ENCODE measurements at regions not wholly inside any gene's neighbourhood (a gene's known extent, or its start where the extent isn't known, plus 50 kb on each side); places are given as distances from the start of the nearest gene placed in this dataset.

GRCh38 chr6:84582997-84583396, 181.4 kb downstream of the TBX18 start:
- no peaks in the 10 kb centered on the region for H3F3A ChIP-seq (replicated peaks; ENCODE audit: low read depth)
- no peak overlapping the region for H3K4me2 ChIP-seq
- no peaks in the 10 kb centered on the region for H4K20me1 ChIP-seq (replicated peaks; ENCODE audit: insufficient read depth)
- Mint-ChIP-seq H3K27me3 (ENCODE audit: insufficient read depth, low read depth, poor library complexity) (no peaks in the 10 kb centered on the region), H3K4me1 (no peaks in the 10 kb centered on the region), H3K4me3 (no peak overlapping the region), H3K27ac (no peak overlapping the region), H3K36me3 (ENCODE audit: low read depth) (peaks cover 6% of the 10 kb centered on the region; the same call in 2 of the 3 replicates), H3K9me3 (peaks cover 9% of the 10 kb centered on the region)
- H3K36me3 ChIP-seq (ENCODE audit: insufficient read depth), result no peaks in the 10 kb centered on the region
- TF ChIP-seq, protein P1, sequence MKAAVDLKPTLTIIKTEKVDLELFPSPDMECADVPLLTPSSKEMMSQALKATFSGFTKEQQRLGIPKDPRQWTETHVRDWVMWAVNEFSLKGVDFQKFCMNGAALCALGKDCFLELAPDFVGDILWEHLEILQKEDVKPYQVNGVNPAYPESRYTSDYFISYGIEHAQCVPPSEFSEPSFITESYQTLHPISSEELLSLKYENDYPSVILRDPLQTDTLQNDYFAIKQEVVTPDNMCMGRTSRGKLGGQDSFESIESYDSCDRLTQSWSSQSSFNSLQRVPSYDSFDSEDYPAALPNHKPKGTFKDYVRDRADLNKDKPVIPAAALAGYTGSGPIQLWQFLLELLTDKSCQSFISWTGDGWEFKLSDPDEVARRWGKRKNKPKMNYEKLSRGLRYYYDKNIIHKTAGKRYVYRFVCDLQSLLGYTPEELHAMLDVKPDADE (IDR thresholded peaks at IDR 0.05), result no peak
- TF ChIP-seq ZNF331 (CRISPR knock-in tag; IDR thresholded peaks at IDR 0.05; ENCODE audit: low read depth), result no peak
- TF ChIP-seq, protein P2, sequence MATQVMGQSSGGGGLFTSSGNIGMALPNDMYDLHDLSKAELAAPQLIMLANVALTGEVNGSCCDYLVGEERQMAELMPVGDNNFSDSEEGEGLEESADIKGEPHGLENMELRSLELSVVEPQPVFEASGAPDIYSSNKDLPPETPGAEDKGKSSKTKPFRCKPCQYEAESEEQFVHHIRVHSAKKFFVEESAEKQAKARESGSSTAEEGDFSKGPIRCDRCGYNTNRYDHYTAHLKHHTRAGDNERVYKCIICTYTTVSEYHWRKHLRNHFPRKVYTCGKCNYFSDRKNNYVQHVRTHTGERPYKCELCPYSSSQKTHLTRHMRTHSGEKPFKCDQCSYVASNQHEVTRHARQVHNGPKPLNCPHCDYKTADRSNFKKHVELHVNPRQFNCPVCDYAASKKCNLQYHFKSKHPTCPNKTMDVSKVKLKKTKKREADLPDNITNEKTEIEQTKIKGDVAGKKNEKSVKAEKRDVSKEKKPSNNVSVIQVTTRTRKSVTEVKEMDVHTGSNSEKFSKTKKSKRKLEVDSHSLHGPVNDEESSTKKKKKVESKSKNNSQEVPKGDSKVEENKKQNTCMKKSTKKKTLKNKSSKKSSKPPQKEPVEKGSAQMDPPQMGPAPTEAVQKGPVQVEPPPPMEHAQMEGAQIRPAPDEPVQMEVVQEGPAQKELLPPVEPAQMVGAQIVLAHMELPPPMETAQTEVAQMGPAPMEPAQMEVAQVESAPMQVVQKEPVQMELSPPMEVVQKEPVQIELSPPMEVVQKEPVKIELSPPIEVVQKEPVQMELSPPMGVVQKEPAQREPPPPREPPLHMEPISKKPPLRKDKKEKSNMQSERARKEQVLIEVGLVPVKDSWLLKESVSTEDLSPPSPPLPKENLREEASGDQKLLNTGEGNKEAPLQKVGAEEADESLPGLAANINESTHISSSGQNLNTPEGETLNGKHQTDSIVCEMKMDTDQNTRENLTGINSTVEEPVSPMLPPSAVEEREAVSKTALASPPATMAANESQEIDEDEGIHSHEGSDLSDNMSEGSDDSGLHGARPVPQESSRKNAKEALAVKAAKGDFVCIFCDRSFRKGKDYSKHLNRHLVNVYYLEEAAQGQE (IDR thresholded peaks at IDR 0.05; ENCODE audit: unreplicated experiment), result no peak
- no peak for TF ChIP-seq JUNB (IDR thresholded peaks at IDR 0.05; ENCODE audit: unreplicated experiment)
- TF ChIP-seq CREB1 (CRISPR knock-in tag; IDR thresholded peaks at IDR 0.05; ENCODE audit: low read depth), result no peak
- TF ChIP-seq ZNF114 (CRISPR knock-in tag; IDR thresholded peaks at IDR 0.05), result no peak
- TF ChIP-seq, protein P3, sequence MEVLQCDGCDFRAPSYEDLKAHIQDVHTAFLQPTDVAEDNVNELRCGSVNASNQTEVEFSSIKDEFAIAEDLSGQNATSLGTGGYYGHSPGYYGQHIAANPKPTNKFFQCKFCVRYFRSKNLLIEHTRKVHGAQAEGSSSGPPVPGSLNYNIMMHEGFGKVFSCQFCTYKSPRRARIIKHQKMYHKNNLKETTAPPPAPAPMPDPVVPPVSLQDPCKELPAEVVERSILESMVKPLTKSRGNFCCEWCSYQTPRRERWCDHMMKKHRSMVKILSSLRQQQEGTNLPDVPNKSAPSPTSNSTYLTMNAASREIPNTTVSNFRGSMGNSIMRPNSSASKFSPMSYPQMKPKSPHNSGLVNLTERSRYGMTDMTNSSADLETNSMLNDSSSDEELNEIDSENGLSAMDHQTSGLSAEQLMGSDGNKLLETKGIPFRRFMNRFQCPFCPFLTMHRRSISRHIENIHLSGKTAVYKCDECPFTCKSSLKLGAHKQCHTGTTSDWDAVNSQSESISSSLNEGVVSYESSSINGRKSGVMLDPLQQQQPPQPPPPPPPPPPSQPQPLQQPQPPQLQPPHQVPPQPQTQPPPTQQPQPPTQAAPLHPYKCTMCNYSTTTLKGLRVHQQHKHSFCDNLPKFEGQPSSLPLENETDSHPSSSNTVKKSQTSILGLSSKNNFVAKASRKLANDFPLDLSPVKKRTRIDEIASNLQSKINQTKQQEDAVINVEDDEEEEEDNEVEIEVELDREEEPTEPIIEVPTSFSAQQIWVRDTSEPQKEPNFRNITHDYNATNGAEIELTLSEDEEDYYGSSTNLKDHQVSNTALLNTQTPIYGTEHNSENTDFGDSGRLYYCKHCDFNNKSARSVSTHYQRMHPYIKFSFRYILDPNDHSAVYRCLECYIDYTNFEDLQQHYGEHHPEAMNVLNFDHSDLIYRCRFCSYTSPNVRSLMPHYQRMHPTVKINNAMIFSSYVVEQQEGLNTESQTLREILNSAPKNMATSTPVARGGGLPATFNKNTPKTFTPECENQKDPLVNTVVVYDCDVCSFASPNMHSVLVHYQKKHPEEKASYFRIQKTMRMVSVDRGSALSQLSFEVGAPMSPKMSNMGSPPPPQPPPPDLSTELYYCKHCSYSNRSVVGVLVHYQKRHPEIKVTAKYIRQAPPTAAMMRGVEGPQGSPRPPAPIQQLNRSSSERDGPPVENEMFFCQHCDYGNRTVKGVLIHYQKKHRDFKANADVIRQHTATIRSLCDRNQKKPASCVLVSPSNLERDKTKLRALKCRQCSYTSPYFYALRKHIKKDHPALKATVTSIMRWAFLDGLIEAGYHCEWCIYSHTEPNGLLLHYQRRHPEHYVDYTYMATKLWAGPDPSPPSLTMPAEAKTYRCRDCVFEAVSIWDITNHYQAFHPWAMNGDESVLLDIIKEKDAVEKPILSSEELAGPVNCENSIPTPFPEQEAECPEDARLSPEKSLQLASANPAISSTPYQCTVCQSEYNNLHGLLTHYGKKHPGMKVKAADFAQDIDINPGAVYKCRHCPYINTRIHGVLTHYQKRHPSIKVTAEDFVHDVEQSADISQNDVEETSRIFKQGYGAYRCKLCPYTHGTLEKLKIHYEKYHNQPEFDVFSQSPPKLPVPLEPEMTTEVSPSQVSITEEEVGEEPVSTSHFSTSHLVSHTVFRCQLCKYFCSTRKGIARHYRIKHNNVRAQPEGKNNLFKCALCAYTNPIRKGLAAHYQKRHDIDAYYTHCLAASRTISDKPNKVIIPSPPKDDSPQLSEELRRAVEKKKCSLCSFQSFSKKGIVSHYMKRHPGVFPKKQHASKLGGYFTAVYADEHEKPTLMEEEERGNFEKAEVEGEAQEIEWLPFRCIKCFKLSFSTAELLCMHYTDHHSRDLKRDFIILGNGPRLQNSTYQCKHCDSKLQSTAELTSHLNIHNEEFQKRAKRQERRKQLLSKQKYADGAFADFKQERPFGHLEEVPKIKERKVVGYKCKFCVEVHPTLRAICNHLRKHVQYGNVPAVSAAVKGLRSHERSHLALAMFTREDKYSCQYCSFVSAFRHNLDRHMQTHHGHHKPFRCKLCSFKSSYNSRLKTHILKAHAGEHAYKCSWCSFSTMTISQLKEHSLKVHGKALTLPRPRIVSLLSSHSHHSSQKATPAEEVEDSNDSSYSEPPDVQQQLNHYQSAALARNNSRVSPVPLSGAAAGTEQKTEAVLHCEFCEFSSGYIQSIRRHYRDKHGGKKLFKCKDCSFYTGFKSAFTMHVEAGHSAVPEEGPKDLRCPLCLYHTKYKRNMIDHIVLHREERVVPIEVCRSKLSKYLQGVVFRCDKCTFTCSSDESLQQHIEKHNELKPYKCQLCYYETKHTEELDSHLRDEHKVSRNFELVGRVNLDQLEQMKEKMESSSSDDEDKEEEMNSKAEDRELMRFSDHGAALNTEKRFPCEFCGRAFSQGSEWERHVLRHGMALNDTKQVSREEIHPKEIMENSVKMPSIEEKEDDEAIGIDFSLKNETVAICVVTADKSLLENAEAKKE (CRISPR knock-in tag; IDR thresholded peaks at IDR 0.05), result no peak
- TF ChIP-seq CTCF (conservative IDR thresholded peaks at IDR 0.05; ENCODE audit: low read depth in 2 of 2), result no peak
- TF ChIP-seq NANOG (IDR thresholded peaks at IDR 0.05; ENCODE audit: borderline replicate concordance), result no peak
- TF ChIP-seq EZH2phosphoT487 (IDR thresholded peaks at IDR 0.05; ENCODE audit: unreplicated experiment), result no peak
- no peak for TF ChIP-seq POLR2AphosphoS5 (IDR thresholded peaks at IDR 0.05; ENCODE audit: low read depth)
- TF ChIP-seq EZH2 (IDR thresholded peaks at IDR 0.05; ENCODE audit: low read depth, unreplicated experiment), result no peak
- TF ChIP-seq STAT1 (IDR thresholded peaks at IDR 0.05; ENCODE audit: unreplicated experiment), result no peak
- no peaks in the 10 kb centered on the region for H3K27me3 ChIP-seq (ENCODE audit: insufficient read depth)
- DNase-seq (ENCODE audit: low spot score) (no peak), ATAC-seq (no peak)
- 0 out of 2 replicates have a peak overlapping the region, but pooled peaks have one; percentile 21 for H2AFZ ChIP-seq
- H3K4me3 ChIP-seq, result no peak overlapping the region
- no peaks in the 10 kb centered on the region for H3K79me2 ChIP-seq (replicated peaks; ENCODE audit: insufficient read depth)
- H3K9me2 ChIP-seq (ENCODE audit: insufficient read depth), result no peaks in the 10 kb centered on the region
- H3K4me1 ChIP-seq (ENCODE audit: insufficient read depth), result no peaks in the 10 kb centered on the region
- no peak overlapping the region for H3K27ac ChIP-seq (ENCODE audit: low read depth)
